Neural progenitor cell (in vitro differentiated cells): ENCODE measurements at regions not wholly inside any gene's neighbourhood (a gene's known extent, or its start where the extent isn't known, plus 50 kb on each side); places are given as distances from the start of the nearest gene placed in this dataset.

Experiments used
- CTCF ChIP-seq: fragments of 200-600 bp; sonication (generic); IDR thresholded peaks from 2 replicates; pipeline ENCODE4 v1.5.1; 2017; ENCODE audit warnings: antibody characterized with exemption, mild to moderate bottlenecking
- EZH2 ChIP-seq: fragments of 200-600 bp; sonication (generic); IDR thresholded peaks from 2 replicates; pipeline ENCODE4 v1.6.1; 2017; ENCODE audit warnings: antibody characterized with exemption, mild to moderate bottlenecking, moderate library complexity

DNA sequence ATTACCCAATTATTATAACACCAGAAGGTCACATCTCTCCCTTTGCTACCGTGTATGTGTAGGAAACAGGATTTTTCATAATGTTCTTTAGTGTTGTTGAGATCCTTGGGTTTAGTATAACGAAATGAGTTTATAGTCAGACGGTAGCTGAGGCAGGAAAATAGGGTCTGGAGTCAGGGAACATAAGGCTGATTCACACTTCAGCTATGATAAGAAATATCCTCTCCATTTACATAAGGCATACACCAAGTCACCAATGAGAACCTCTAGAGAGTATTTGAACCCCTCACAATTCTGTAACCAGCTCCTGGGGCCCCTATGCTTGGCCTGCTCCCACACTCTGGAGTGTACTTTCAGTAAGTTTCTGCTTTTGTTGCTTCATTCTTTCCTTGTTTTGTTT, 58.9 kb upstream of the ANKH start:
- TF ChIP-seq CTCF (no peak), EZH2 (no peak)
